ENCODE measurements at regions not wholly inside any gene's neighbourhood (a gene's known extent, or its start where the extent isn't known, plus 50 kb on each side); places are given as distances from the start of the nearest gene placed in this dataset.
A peak's percentile ranks its signal among the peaks of the same experiment; 100 is the strongest.
"Not testable (repeated sequence)": the region's sequence is repeated elsewhere in the genome, so short reads cannot be mapped to it uniquely, and the experiment has no call there.

- DNase-seq = not testable (repeated sequence)
Observed at GRCh38 chr6:43997990-43998585, 129.2 kb downstream of the MRPL14 start.

GRCh38 chr6:43997345-43997677 is 129.9 kb downstream of the MRPL14 start:
- DNase-seq = no peak

- DNase-seq = no peak
Observed at GRCh38 chr6:43996618-43997344, 130.5 kb downstream of the MRPL14 start.

- DNase-seq = no peak
Observed at GRCh38 chr6:43995137-43995536, 132.1 kb downstream of the MRPL14 start.

- no peak for DNase-seq
Observed at GRCh38 chr6:43993881-43994523, 133.2 kb downstream of the MRPL14 start.

GRCh38 chr6:43992783-43993644 is 134.2 kb downstream of the MRPL14 start:
- DNase-seq = no peak

- DNase-seq = no peak
Observed at GRCh38 chr6:43992126-43992663, 135.1 kb downstream of the MRPL14 start.

- peak; percentile 89 for DNase-seq
Observed at GRCh38 chr6:43990627-43991619, 136.3 kb downstream of the MRPL14 start.

GRCh38 chr6:43990275-43990626 is 137.0 kb downstream of the MRPL14 start:
- DNase-seq = no peak

- no peak for DNase-seq
Observed at GRCh38 chr6:43989581-43990146, 137.6 kb downstream of the MRPL14 start.

GRCh38 chr6:43988801-43989200 is 138.5 kb downstream of the MRPL14 start:
- no peak for DNase-seq

- no peak for DNase-seq
Observed at GRCh38 chr6:43987838-43988439, 139.3 kb downstream of the MRPL14 start.

GRCh38 chr6:43986177-43986825 is 141.0 kb downstream of the MRPL14 start:
- no peak for DNase-seq

GRCh38 chr6:43985329-43985728 is 141.9 kb downstream of the MRPL14 start:
- DNase-seq = no peak

- DNase-seq = no peak
Observed at GRCh38 chr6:43984442-43985321, 142.6 kb downstream of the MRPL14 start.

- DNase-seq = no peak
Observed at GRCh38 chr6:43983632-43984031, 143.6 kb downstream of the MRPL14 start.

GRCh38 chr6:43983191-43983590 is 144.1 kb downstream of the MRPL14 start:
- DNase-seq = no peak

GRCh38 chr6:43982084-43982625 is 145.1 kb downstream of the MRPL14 start:
- no peak for DNase-seq

GRCh38 chr6:43981363-43981990 is 145.8 kb downstream of the MRPL14 start:
- DNase-seq = no peak
